ENCODE measurements at regions not wholly inside any gene's neighbourhood (a gene's known extent, or its start where the extent isn't known, plus 50 kb on each side); places are given as distances from the start of the nearest gene placed in this dataset.
"Not testable (repeated sequence)": the region's sequence is repeated elsewhere in the genome, so short reads cannot be mapped to it uniquely, and the experiment has no call there.

- Mint-ChIP-seq H3K27ac (no peak overlapping the region), H3K27me3 (ENCODE audit: low read depth) (no peaks in the 10 kb centered on the region; the same call in 1 of the 2 replicates), H3K36me3 (no peaks in the 10 kb centered on the region), H3K4me1 (peaks cover 13% of the 10 kb centered on the region), H3K4me3 (no peak overlapping the region), H3K9me3 (peaks cover 5% of the 10 kb centered on the region; the same call in 1 of the 2 replicates)
- no peak for DNase-seq (ENCODE audit: low spot score)
- ChIA-PET CTCF (no interaction called here), POLR2A (no interaction called here)
- no peak for ATAC-seq
- TF ChIP-seq E2F5 (CRISPR knock-in tag; IDR thresholded peaks at IDR 0.05) (no peak), USF2 (CRISPR knock-in tag; IDR thresholded peaks at IDR 0.05) (no peak), JAZF1 (CRISPR knock-in tag; IDR thresholded peaks at IDR 0.05) (no peak), ZNF138 (CRISPR knock-in tag; conservative IDR thresholded peaks at IDR 0.05) (no peak), ZNF423 (CRISPR knock-in tag; IDR thresholded peaks at IDR 0.05) (no peak), SMAD4 (CRISPR knock-in tag; IDR thresholded peaks at IDR 0.05) (no peak)
Measured at GRCh38 chr9:16064771-16065170, 511.9 kb downstream of the CCDC171 start.

GRCh38 chr9:16066201-16066600 is 513.4 kb downstream of the CCDC171 start:
- POLR2A ChIA-PET, result interaction anchor here (0.6 kb wide), 1 partner anchor 53 kb away, joined by 3 read pairs; no protein-coding TSS in a partner anchor
- not testable (repeated sequence) for DNase-seq (ENCODE audit: low spot score)

GRCh38 chr9:16068476-16068875 is 515.6 kb downstream of the CCDC171 start:
- no peaks in the 10 kb centered on the region for H3K36me3 Mint-ChIP-seq
- H3K27me3 Mint-ChIP-seq (ENCODE audit: low read depth), result no peaks in the 10 kb centered on the region; the same call in 1 of the 2 replicates
- ChIA-PET CTCF (no interaction called here), POLR2A (no interaction called here)
- ATAC-seq, result no peak
- peaks cover 5% of the 10 kb centered on the region; the same call in 1 of the 2 replicates for H3K9me3 Mint-ChIP-seq
- peaks cover 6% of the 10 kb centered on the region; the same call in 1 of the 2 replicates for H3K4me1 Mint-ChIP-seq
- DNase-seq (ENCODE audit: low spot score), result no peak
- no peak overlapping the region for H3K27ac Mint-ChIP-seq
- H3K4me3 Mint-ChIP-seq, result no peak overlapping the region
- no peak for TF ChIP-seq ZBTB21 (CRISPR knock-in tag; IDR thresholded peaks at IDR 0.05; ENCODE audit: borderline replicate concordance)
- TF ChIP-seq ZNF512 (CRISPR knock-in tag; IDR thresholded peaks at IDR 0.05; ENCODE audit: borderline replicate concordance), result no peak
- no peak for TF ChIP-seq GTF2I (CRISPR knock-in tag; conservative IDR thresholded peaks at IDR 0.05)
- no peak for TF ChIP-seq ERG (CRISPR knock-in tag; IDR thresholded peaks at IDR 0.05)
- TF ChIP-seq ZNF671 (CRISPR knock-in tag; IDR thresholded peaks at IDR 0.05), result no peak
- no peak for TF ChIP-seq TP53 (CRISPR knock-in tag; IDR thresholded peaks at IDR 0.05)
- no peak for TF ChIP-seq ZNF263 (CRISPR knock-in tag; IDR thresholded peaks at IDR 0.05; ENCODE audit: low read depth)
- TF ChIP-seq AR (CRISPR knock-in tag; IDR thresholded peaks at IDR 0.05), result no peak
- no peak for TF ChIP-seq CBFB (CRISPR knock-in tag; IDR thresholded peaks at IDR 0.05; ENCODE audit: low read depth)
- no peak for TF ChIP-seq EMX1 (CRISPR knock-in tag; IDR thresholded peaks at IDR 0.05)
- no peak for TF ChIP-seq TEAD1 (CRISPR knock-in tag; IDR thresholded peaks at IDR 0.05)
- no peak for TF ChIP-seq E2F1 (CRISPR knock-in tag; IDR thresholded peaks at IDR 0.05)
- no peak for TF ChIP-seq NFATC4 (CRISPR knock-in tag; IDR thresholded peaks at IDR 0.05)
- TF ChIP-seq ZNF317 (CRISPR knock-in tag; IDR thresholded peaks at IDR 0.05; ENCODE audit: borderline replicate concordance, low read depth), result no peak
- no peak for TF ChIP-seq KAT7 (CRISPR knock-in tag; IDR thresholded peaks at IDR 0.05; ENCODE audit: borderline replicate concordance)
- TF ChIP-seq CDX4 (CRISPR knock-in tag; IDR thresholded peaks at IDR 0.05; ENCODE audit: borderline replicate concordance), result no peak
- TF ChIP-seq ZNF121 (CRISPR knock-in tag; IDR thresholded peaks at IDR 0.05), result no peak

More at GRCh38 chr9:16066201-16066600, 513.4 kb downstream of the CCDC171 start:
- CTCF ChIA-PET; H3K9me3 Mint-ChIP-seq; H3K4me1 Mint-ChIP-seq; H3K4me3 Mint-ChIP-seq; H3K27me3 Mint-ChIP-seq (ENCODE audit: low read depth); H3K36me3 Mint-ChIP-seq; ATAC-seq; H3K27ac Mint-ChIP-seq: not testable (repeated sequence)
